ENCODE measurements at regions not wholly inside any gene's neighbourhood (a gene's known extent, or its start where the extent isn't known, plus 50 kb on each side); places are given as distances from the start of the nearest gene placed in this dataset.

DNA sequence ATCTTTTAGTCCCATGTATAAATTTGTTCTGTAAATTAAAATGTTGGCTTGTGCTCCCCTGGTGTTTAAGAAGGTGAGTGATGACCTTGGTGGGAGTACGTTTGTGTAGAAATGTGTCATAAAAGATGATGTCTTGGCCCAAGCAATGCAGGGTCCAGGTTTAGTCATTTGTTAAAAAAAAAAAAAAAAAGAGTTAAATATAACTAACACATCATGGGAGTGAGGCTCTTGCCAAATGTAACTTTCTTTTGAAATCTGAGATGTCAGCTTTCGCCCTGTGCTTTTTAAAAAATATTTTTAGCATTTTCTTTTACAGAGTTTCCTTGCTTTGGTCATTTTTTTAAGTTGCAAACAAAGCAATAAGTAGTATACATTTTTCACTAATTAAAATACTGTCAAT, 135.6 kb downstream of the FBXO8 start (continued):
- TF ChIP-seq SUZ12 (IDR thresholded peaks at IDR 0.05; ENCODE audit: low read length) (no peak), HDAC6 (IDR thresholded peaks at IDR 0.05; ENCODE audit: low read depth, low read length) (no peak)

DNA sequence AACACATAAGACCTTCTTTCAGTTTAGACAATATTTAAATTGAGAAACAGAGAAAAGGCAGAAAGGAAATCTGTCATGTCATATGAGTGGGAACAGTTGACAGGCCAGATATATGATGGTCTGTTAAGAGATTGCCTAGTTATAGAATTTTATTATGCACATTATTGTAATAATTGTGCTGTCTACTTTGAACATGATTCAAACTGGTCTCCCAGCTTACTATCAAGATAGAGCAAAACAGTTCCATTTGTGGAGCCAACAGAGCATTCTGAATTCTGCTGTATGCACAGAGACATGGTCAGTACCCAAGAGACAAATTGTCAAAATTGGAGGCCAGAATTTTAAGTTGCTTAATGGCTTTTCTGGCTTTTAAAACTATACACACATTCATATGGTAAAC, 139.4 kb downstream of the FBXO8 start:
- H3K9ac ChIP-seq (replicated peaks in 1 of 4; ENCODE audit: extremely low read depth in 1 of 4, low read depth in 3 of 4, low read length in 3 of 4), result no peak overlapping the region
- H3K27ac ChIP-seq (ENCODE audit: low read depth, low read length), result no peak overlapping the region
- H3K23ac ChIP-seq (ENCODE audit: insufficient read length), result no peak overlapping the region
- no peaks in the 10 kb centered on the region for H3K36me3 ChIP-seq (ENCODE audit: control insufficient read depth in 2 of 4, insufficient read depth in 4 of 4, low read length in 3 of 4)
- CTCF ChIA-PET (ENCODE audit: partially characterized antibody), result interaction anchor here (1.7 kb wide), 1 partner anchor 31 kb away, joined by 5 read pairs; no protein-coding TSS in a partner anchor
- FAIRE-seq (no peak), DNase-seq (ENCODE audit: low read depth in 1 of 2, low spot score in 2 of 2) (no peak)
- no peak overlapping the region for H3K4me2 ChIP-seq (ENCODE audit: insufficient read depth in 1 of 2, low read depth in 2 of 2, low read length in 2 of 2)
- H4K5ac ChIP-seq (ENCODE audit: insufficient read length, low read depth, low read length), result no peak overlapping the region
- no peak overlapping the region for H3K4ac ChIP-seq (replicated peaks; ENCODE audit: insufficient read length, low read depth, low read length)
- POLR2A ChIA-PET (ENCODE audit: partially characterized antibody), result no interaction called here
- H4K20me1 ChIP-seq (replicated peaks in 1 of 2; ENCODE audit: control insufficient read depth in 1 of 2, insufficient read depth in 2 of 2, low read length in 2 of 2), result no peaks in the 10 kb centered on the region
- H3K56ac ChIP-seq (replicated peaks; ENCODE audit: insufficient read length, low read depth, low read length), result no peak overlapping the region
- no peaks in the 10 kb centered on the region for H3K27me3 ChIP-seq (replicated peaks in 1 of 4; ENCODE audit: control insufficient read depth in 3 of 4, extremely low read depth in 1 of 4, insufficient read depth in 3 of 4, low read length in 3 of 4)
- no peaks in the 10 kb centered on the region for H3K79me1 ChIP-seq (ENCODE audit: low read depth, low read length)
- no peak overlapping the region for H2BK15ac ChIP-seq (ENCODE audit: low read length)
- H2BK12ac ChIP-seq (ENCODE audit: low read depth, low read length), result no peak overlapping the region
- no peaks in the 10 kb centered on the region for H3K9me3 ChIP-seq (ENCODE audit: insufficient read depth in 2 of 2, low read depth in 1 of 2, low read length in 1 of 2)
- no peaks in the 10 kb centered on the region for H3K79me2 ChIP-seq (ENCODE audit: control insufficient read depth in 1 of 2, insufficient read depth in 2 of 2, low read length in 2 of 2)
- no peak overlapping the region for H3K18ac ChIP-seq (ENCODE audit: extremely low read depth, low read length)
- no peak overlapping the region for H3K14ac ChIP-seq (ENCODE audit: insufficient read length)
- no peaks in the 10 kb centered on the region for H3K23me2 ChIP-seq (ENCODE audit: low read depth, low read length)
- H2BK5ac ChIP-seq (ENCODE audit: low read depth, low read length), result no peak overlapping the region
- H2BK20ac ChIP-seq (ENCODE audit: low read length), result no peak overlapping the region
- no peak overlapping the region for H2AK5ac ChIP-seq (ENCODE audit: low read depth, low read length)
- no peaks in the 10 kb centered on the region for H3K4me1 ChIP-seq (replicated peaks in 1 of 4; ENCODE audit: control insufficient read depth in 3 of 4, insufficient read depth in 4 of 4, low read length in 3 of 4)
- no peak overlapping the region for H3K4me3 ChIP-seq (ENCODE audit: extremely low read depth in 1 of 4, insufficient read depth in 2 of 4, low read depth in 3 of 4, low read length in 4 of 4)
- no peak overlapping the region for H2BK120ac ChIP-seq (replicated peaks; ENCODE audit: low read depth, low read length)
- no peak overlapping the region for H4K91ac ChIP-seq (replicated peaks; ENCODE audit: insufficient read length, low read length)
- H4K8ac ChIP-seq (ENCODE audit: extremely low read depth, insufficient read depth, low read length), result no peak overlapping the region
- no peak overlapping the region for H2AFZ ChIP-seq (ENCODE audit: low read length)
- TF ChIP-seq ZNF274 (IDR thresholded peaks at IDR 0.05; ENCODE audit: borderline replicate concordance, extremely low read depth, low read length) (no peak), RAD21 (IDR thresholded peaks at IDR 0.05 in 1 of 2, conservative IDR thresholded peaks at IDR 0.05 in 1 of 2; ENCODE audit: low read depth in 2 of 2, low read length in 2 of 2) (no peak), SP4 (IDR thresholded peaks at IDR 0.05; ENCODE audit: low read length) (no peak), KDM1A (IDR thresholded peaks at IDR 0.05; ENCODE audit: borderline replicate concordance, low read length) (no peak), KDM4A (IDR thresholded peaks at IDR 0.05; ENCODE audit: low read depth, low read length, severe bottlenecking) (no peak), PHF8 (conservative IDR thresholded peaks at IDR 0.05; ENCODE audit: low read depth, low read length) (no peak), TEAD4 (IDR thresholded peaks at IDR 0.05; ENCODE audit: low read depth, low read length) (no peak), CTBP2 (IDR thresholded peaks at IDR 0.05; ENCODE audit: borderline replicate concordance, insufficient read depth, insufficient read length, low read length) (no peak), EGR1 (IDR thresholded peaks at IDR 0.05; ENCODE audit: borderline replicate concordance, low read depth, low read length) (no peak), BACH1 (IDR thresholded peaks at IDR 0.05; ENCODE audit: low read length) (no peak), FOSL1 (IDR thresholded peaks at IDR 0.05; ENCODE audit: insufficient read depth, low read depth, low read length) (no peak)
- TF ChIP-seq, protein P1, sequence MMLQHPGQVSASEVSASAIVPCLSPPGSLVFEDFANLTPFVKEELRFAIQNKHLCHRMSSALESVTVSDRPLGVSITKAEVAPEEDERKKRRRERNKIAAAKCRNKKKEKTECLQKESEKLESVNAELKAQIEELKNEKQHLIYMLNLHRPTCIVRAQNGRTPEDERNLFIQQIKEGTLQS (IDR thresholded peaks at IDR 0.05; ENCODE audit: insufficient read depth, low read depth, low read length), result no peak
